Immature natural killer cell (primary cell): ENCODE measurements at regions not wholly inside any gene's neighbourhood (a gene's known extent, or its start where the extent isn't known, plus 50 kb on each side); places are given as distances from the start of the nearest gene placed in this dataset.

Experiments used
- DNase-seq, 3 donors: peaks; one replicate each; pipeline ENCODE4 v3.0.0; 2022; ENCODE audit warnings: mixed read lengths in 1 of 3
- H3K27ac Mint-ChIP-seq, 6 donors: one replicate each; pipeline ENCODE4 v1.8.0; 2020; ENCODE audit warnings: mixed read lengths in 6 of 6, mild to moderate bottlenecking in 5 of 6, inconsistent platforms in 4 of 6, moderate library complexity in 3 of 6
- H3K27me3 Mint-ChIP-seq, 3 donors: one replicate each; pipeline ENCODE4 v1.8.0; 2020 to 2021; ENCODE audit warnings: low read depth in 3 of 3, mild to moderate bottlenecking in 3 of 3, mixed read lengths in 3 of 3, moderate library complexity in 3 of 3, inconsistent platforms in 1 of 3
- H3K36me3 Mint-ChIP-seq, 3 donors: one replicate each; pipeline ENCODE4 v1.8.0; 2020; ENCODE audit warnings: mixed read lengths in 3 of 3, inconsistent platforms in 2 of 3, mild to moderate bottlenecking in 2 of 3
- H3K4me1 Mint-ChIP-seq, 2 donors: one replicate each; pipeline ENCODE4 v1.8.0; 2020; ENCODE audit warnings: inconsistent platforms in 2 of 2, mild to moderate bottlenecking in 2 of 2, mixed read lengths in 2 of 2, moderate library complexity in 1 of 2
- H3K4me3 Mint-ChIP-seq, 5 donors: one replicate each; pipeline ENCODE4 v1.8.0; 2020; ENCODE audit warnings: mild to moderate bottlenecking in 5 of 5, mixed read lengths in 5 of 5, inconsistent platforms in 3 of 5, moderate library complexity in 3 of 5
- H3K9me3 Mint-ChIP-seq, 6 donors: one replicate each; pipeline ENCODE4 v1.8.0; 2020; ENCODE audit warnings: mild to moderate bottlenecking in 6 of 6, mixed read lengths in 6 of 6, inconsistent platforms in 4 of 6, moderate library complexity in 3 of 6

DNA sequence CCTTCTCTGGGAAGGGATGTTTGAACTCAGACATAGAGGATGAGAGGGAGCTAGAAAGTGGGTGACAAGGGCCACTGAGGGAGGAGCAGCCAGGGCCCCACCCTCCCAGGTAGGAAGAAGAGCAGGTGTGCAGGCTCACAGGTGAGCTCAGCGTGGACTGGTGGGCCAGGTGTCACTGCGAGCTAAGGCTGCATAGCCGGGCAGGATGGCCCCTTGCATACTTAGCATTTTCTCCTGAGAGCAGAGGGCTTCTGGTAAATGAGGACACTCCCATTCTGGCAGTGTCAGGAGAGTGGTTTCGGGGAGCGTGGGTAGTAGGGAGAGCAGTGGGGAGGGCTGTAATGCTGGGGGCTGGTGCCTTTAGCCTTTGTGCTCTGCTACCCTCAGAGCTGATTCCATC, 843.4 kb downstream of the TBC1D22A start:
- Mint-ChIP-seq H3K4me3 (no peak overlapping the region), H3K27me3 (peaks cover 1 to 11% (median 4%) of the 10 kb centered on the region in 3 donors), H3K9me3 (peaks cover 0 to 5% (median 0%) of the 10 kb centered on the region in 6 donors), H3K4me1 (no peaks in the 10 kb centered on the region), H3K27ac (no peak overlapping the region), H3K36me3 (no peaks in the 10 kb centered on the region)
- no peak for DNase-seq

DNA sequence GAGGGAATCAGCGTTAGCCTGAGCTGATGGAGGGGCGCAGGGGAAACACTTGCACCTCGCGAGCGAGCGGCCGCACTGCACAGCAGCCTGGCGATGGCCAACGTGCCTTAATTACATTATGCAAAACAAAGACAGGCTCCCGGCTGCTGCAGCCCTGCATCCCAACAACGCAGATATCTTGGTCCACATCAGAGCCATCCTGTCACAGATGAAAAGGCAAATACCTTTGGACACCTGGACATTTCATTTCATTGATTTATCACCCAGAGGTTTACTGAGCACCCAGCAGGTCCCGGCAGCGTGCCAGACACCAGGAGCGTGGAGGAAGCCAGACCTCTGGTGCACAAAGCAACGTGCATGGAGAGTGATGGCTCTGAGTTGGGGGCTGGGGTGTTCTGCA, 843.0 kb downstream of the TBC1D22A start:
- Mint-ChIP-seq H3K27me3 (peaks cover 1 to 11% (median 4%) of the 10 kb centered on the region in 3 donors), H3K36me3 (no peaks in the 10 kb centered on the region), H3K4me1 (no peaks in the 10 kb centered on the region), H3K9me3 (peaks cover 0 to 5% (median 0%) of the 10 kb centered on the region in 6 donors), H3K4me3 (no peak overlapping the region), H3K27ac (no peak overlapping the region)
- DNase-seq = no peak

DNA sequence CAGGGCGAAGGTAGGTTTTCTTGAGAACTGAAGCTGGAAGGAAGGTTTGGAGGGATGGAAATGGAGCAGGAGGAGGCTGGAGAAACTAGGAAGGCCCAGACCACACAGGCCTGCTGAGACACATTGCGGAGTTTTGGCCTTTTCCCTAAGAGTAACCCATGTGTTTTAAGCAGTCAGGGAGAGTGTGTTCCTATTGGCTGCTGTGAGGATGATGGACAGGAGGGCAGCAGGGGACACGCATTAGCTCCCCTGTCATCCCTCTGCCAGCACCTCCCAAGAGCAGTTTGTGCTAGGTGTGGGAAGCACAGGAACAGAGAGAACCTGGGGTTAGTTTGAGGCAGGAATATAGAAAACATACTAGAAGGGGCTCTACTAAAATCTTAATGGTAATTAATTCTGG, 842.1 kb downstream of the TBC1D22A start:
- DNase-seq = no peak
- peaks cover 0 to 4% (median 0%) of the 10 kb centered on the region in 6 donors for H3K9me3 Mint-ChIP-seq
- H3K4me1 Mint-ChIP-seq = no peaks in the 10 kb centered on the region
- peaks cover 1 to 10% (median 4%) of the 10 kb centered on the region in 3 donors for H3K27me3 Mint-ChIP-seq
- H3K4me3 Mint-ChIP-seq = no peak overlapping the region
- H3K27ac Mint-ChIP-seq = no peak overlapping the region
- H3K36me3 Mint-ChIP-seq = no peaks in the 10 kb centered on the region

GRCh38 chr22:47602732-47603131, 840.3 kb downstream of the TBC1D22A start:
- no peaks in the 10 kb centered on the region for H3K4me1 Mint-ChIP-seq
- peaks cover 1 to 10% (median 4%) of the 10 kb centered on the region in 3 donors for H3K27me3 Mint-ChIP-seq
- H3K36me3 Mint-ChIP-seq = no peaks in the 10 kb centered on the region
- H3K27ac Mint-ChIP-seq = no peak overlapping the region
- DNase-seq = no peak
- H3K4me3 Mint-ChIP-seq = no peak overlapping the region
- peaks cover 0 to 6% (median 0%) of the 10 kb centered on the region in 6 donors for H3K9me3 Mint-ChIP-seq

GRCh38 chr22:47601666-47602065, 839.2 kb downstream of the TBC1D22A start:
- no peaks in the 10 kb centered on the region for H3K4me1 Mint-ChIP-seq
- no peaks in the 10 kb centered on the region for H3K36me3 Mint-ChIP-seq
- DNase-seq = no peak
- no peak overlapping the region for H3K27ac Mint-ChIP-seq
- peaks cover 1 to 8% (median 4%) of the 10 kb centered on the region in 3 donors for H3K27me3 Mint-ChIP-seq
- no peak overlapping the region for H3K4me3 Mint-ChIP-seq
- H3K9me3 Mint-ChIP-seq = peaks cover 0 to 6% (median 0%) of the 10 kb centered on the region in 6 donors

GRCh38 chr22:47600791-47601625, 838.6 kb downstream of the TBC1D22A start:
- DNase-seq = no peak
- peaks cover 0 to 6% (median 0%) of the 10 kb centered on the region in 6 donors for H3K9me3 Mint-ChIP-seq

GRCh38 chr22:47600281-47600680, 837.8 kb downstream of the TBC1D22A start:
- Mint-ChIP-seq H3K27me3 (peaks cover 1 to 8% (median 4%) of the 10 kb centered on the region in 3 donors), H3K4me3 (no peak overlapping the region), H3K36me3 (no peaks in the 10 kb centered on the region), H3K4me1 (no peaks in the 10 kb centered on the region), H3K9me3 (peaks cover 0 to 6% (median 0%) of the 10 kb centered on the region in 6 donors), H3K27ac (no peak overlapping the region)
- DNase-seq = no peak

More at GRCh38 chr22:47600791-47601625, 838.6 kb downstream of the TBC1D22A start:
- H3K27ac Mint-ChIP-seq = no peak overlapping the region
- no peaks in the 10 kb centered on the region for H3K36me3 Mint-ChIP-seq
- H3K4me3 Mint-ChIP-seq = no peak overlapping the region
- peaks cover 1 to 8% (median 4%) of the 10 kb centered on the region in 3 donors for H3K27me3 Mint-ChIP-seq
- no peaks in the 10 kb centered on the region for H3K4me1 Mint-ChIP-seq

DNA sequence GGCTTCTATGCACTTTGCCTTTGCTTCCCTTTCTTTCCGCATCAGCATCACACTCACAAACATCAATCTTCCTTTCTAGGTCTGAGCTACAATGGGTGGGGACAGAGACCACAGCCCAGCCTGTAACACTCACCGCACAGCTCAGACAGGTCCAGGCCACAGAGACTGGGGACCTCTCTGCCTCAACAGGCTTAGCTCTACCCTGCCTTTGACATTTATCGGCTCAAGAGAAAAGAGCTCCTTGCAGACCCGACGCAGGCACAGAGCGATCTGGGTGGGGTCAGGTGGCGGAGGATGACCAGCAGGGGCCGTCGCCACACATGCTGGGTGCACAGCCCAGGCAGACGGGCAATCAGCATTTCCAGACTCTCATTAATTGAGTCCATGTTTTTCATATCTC, 837.3 kb downstream of the TBC1D22A start:
- H3K4me1 Mint-ChIP-seq = no peaks in the 10 kb centered on the region
- H3K27me3 Mint-ChIP-seq = peaks cover 1 to 8% (median 4%) of the 10 kb centered on the region in 3 donors
- no peak overlapping the region for H3K4me3 Mint-ChIP-seq
- DNase-seq = no peak
- H3K27ac Mint-ChIP-seq = no peak overlapping the region
- H3K36me3 Mint-ChIP-seq = no peaks in the 10 kb centered on the region
- peaks cover 0 to 6% (median 0%) of the 10 kb centered on the region in 6 donors for H3K9me3 Mint-ChIP-seq

DNA sequence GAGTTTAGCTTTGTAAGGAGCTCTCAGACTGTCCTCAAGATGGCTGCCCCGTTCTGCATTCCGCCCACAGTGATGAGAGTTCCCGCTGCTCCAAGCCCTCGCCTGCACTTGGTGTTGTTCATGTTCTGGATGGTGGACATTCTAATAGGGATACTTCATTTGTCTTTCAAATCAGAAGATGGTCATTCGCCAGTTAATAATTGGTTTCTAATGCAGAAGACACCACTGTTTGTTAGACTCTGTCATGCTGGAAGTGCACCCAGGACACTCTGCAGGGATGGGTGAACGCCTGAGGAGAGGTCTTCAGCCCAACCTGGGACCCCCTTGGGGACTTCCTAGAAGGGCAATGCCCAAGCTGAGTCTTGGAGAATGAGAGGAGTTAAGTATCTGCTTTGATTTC, 836.4 kb downstream of the TBC1D22A start:
- H3K27ac Mint-ChIP-seq = no peak overlapping the region

DNA sequence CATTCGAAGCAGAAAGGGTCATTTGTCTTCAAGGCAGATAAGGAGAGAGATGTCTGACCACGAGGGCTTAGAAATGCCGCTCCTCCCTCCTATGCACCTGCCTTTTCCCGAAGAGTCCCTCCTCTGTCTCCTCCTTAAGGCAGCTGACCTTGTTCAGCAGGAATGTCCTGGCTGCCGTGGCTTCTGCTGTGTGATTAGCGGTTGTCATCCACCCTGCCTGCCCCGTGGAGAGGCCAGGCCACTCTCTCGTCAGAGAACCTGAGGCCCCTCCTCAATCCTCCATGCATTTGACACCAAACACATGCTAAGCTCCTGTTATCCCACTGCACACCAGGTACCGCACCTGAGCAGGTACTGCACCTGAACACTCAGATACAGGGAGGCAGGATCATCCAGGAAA, 834.6 kb downstream of the TBC1D22A start:
- peaks cover under 1 to 9% (median 4%) of the 10 kb centered on the region in 3 donors for H3K27me3 Mint-ChIP-seq
- H3K4me3 Mint-ChIP-seq = no peak overlapping the region
- no peaks in the 10 kb centered on the region for H3K4me1 Mint-ChIP-seq
- peaks cover 0 to 3% (median 0%) of the 10 kb centered on the region in 6 donors for H3K9me3 Mint-ChIP-seq
- DNase-seq = no peak
- no peaks in the 10 kb centered on the region for H3K36me3 Mint-ChIP-seq
- H3K27ac Mint-ChIP-seq = no peak overlapping the region

More for the DNA sequence above, 836.4 kb downstream of the TBC1D22A start:
- H3K36me3 Mint-ChIP-seq = no peaks in the 10 kb centered on the region
- H3K9me3 Mint-ChIP-seq = peaks cover 0 to 6% (median 0%) of the 10 kb centered on the region in 6 donors
- H3K4me1 Mint-ChIP-seq = no peaks in the 10 kb centered on the region
- H3K27me3 Mint-ChIP-seq = peaks cover 1 to 8% (median 4%) of the 10 kb centered on the region in 3 donors
- DNase-seq = no peak
- H3K4me3 Mint-ChIP-seq = no peak overlapping the region

GRCh38 chr22:47596176-47596690, 833.8 kb downstream of the TBC1D22A start:
- Mint-ChIP-seq H3K27ac (no peak overlapping the region), H3K9me3 (peaks cover 0 to 3% (median 0%) of the 10 kb centered on the region in 6 donors), H3K4me1 (no peaks in the 10 kb centered on the region), H3K4me3 (no peak overlapping the region), H3K36me3 (no peaks in the 10 kb centered on the region), H3K27me3 (peaks cover 0 to 6% (median 1%) of the 10 kb centered on the region in 3 donors)
- DNase-seq = no peak

DNA sequence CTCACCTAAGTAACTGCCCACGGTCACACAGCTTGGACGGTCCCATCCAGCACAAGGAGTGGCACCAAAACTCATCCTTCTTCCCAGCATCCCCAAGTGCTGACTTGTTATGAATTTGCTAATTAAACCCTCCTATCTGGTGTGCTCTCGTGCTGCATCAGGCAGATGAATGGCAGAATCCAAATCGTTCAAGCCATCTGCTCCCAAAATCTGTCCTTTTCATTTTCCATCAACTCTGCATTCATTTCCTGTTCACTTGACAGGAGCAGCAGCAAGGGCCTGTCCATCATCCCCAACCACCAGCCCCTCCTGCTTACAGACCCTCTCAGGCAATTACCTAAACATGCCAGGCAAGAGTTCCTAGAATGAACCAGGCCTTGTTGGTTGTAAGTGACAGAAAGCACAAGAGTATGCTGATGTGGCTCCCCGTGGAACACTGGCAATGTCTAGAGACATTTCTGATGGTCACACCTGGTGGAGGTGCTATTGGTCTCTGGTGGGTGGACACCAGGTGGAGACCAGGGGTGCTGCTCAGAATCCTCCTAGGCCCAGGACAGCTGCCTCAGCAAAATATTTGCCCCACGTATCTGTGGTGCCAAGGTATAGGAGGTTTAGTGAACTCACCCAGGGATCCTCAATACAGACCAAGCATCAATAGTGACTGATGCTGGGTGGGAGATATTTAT, 832.5 kb downstream of the TBC1D22A start:
- Mint-ChIP-seq H3K27ac (no peak overlapping the region), H3K27me3 (peaks cover 0 to 4% (median 0%) of the 10 kb centered on the region in 3 donors), H3K36me3 (no peaks in the 10 kb centered on the region), H3K4me1 (no peaks in the 10 kb centered on the region), H3K4me3 (no peak overlapping the region), H3K9me3 (peaks cover 0 to 3% (median 0%) of the 10 kb centered on the region in 6 donors)
- no peak for DNase-seq

DNA sequence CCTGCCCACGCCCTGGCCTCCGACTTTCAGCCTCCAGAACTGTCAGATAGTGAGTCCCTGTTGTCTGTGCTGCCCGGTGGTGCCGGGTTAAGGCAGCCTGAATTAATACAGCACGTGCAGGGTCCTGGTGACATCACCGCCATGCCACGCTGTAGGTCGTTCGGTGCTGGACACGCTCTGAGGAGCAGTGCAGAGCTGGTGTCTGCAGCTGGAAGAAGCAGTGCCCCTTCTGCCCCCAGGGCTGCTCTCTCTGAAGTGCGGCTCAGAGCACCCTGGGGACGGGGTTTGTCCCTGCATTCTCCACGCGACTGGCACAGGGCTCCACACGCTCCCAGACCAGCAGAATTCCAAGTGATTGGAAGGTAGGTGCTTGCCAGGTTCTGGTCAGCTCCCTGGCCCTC, 831.5 kb downstream of the TBC1D22A start:
- no peaks in the 10 kb centered on the region for H3K4me1 Mint-ChIP-seq
- DNase-seq = no peak
- no peaks in the 10 kb centered on the region for H3K9me3 Mint-ChIP-seq
- no peak overlapping the region for H3K27ac Mint-ChIP-seq
- H3K4me3 Mint-ChIP-seq = no peak overlapping the region
- H3K36me3 Mint-ChIP-seq = no peaks in the 10 kb centered on the region
- peaks cover 0 to 3% (median 0%) of the 10 kb centered on the region in 3 donors for H3K27me3 Mint-ChIP-seq

GRCh38 chr22:47593291-47593690, 830.8 kb downstream of the TBC1D22A start:
- Mint-ChIP-seq H3K9me3 (no peaks in the 10 kb centered on the region), H3K27ac (no peak overlapping the region), H3K4me3 (no peak overlapping the region), H3K4me1 (no peaks in the 10 kb centered on the region), H3K36me3 (no peaks in the 10 kb centered on the region), H3K27me3 (peaks cover 0 to 3% (median 0%) of the 10 kb centered on the region in 3 donors)
- DNase-seq = no peak
